HG03159 (cell line): ENCODE measurements at regions not wholly inside any gene's neighbourhood (a gene's known extent, or its start where the extent isn't known, plus 50 kb on each side); places are given as distances from the start of the nearest gene placed in this dataset.

Experiments
- ATAC-seq: cut with Tn5 transposase; IDR thresholded peaks from one replicate; pipeline ENCODE4 v1.9.1; 2021; ENCODE audit warnings: mild to moderate bottlenecking, moderate library complexity; ENCODE audit not compliant: unreplicated experiment

DNA sequence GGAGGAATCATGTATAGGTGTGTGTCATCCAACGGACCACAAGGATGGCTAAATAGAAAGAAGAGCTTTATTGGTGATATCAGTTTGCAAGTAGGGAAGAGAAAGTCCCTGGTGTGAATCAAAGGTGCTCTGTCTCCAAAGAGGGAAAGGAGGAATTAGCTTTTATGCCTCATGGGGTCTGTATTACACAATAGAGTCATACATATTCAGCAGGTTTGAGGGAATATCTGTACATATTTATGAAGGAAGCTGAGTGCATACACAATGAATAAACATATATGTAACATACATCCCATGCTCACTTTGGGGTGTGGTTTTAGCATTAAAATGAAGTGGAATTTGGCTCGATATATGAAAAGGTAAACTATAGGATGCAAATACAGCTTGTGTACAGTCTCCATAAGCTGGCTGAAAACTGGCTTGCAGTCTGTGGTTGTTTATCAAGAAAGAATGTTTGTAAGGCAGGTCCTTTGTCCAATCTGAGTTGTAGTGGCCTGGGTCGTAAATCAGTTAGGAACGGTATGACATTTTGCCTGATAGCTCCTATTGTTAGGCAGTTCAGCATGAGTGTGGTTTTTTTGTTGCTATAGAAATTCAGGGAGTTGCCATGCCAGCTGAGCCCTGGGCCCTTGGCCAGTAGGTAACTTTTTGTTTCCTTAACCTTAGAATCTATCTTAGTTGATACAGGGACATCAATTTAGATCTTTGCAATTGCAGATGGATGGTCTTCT is 198.0 kb upstream of the ZP4 start:
- no peak for ATAC-seq

DNA sequence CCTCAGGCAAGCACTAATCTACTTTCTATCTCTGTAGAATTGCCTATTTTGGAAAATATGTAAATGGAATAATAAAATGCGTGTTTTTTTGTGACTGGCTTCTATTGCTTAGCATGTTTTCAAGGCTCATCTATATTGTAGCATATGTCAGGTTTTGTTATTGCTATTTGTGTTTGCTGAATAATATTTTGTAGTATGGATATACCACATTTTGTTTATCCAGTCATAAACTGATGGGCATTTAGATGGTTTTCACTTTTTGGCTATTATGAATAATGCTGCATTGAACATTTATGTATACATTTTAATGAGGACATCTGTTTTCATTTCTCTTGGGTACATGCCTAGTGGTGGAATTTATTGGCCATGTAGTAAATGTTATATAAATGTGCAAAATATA is 183.3 kb upstream of the ZP4 start:
- no peak for ATAC-seq

DNA sequence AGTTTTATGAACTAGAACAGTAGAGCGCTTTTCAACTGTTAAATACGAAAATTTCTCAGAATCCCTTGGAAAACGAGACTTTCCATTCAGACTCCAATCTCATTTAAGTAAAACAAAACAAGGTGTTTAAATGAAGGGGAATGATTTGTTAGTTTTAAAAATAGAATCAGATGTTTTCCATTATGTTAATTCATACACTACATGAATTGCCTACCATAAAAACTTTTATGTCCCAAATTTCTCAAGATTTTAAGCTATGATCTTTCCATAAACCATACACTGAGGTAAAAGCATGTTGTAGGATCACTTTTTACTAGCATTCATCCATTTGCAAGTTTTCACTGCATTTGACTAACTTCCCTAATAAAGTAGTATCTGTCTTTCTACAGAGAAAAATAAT is 180.3 kb upstream of the ZP4 start:
- ATAC-seq: no peak

DNA sequence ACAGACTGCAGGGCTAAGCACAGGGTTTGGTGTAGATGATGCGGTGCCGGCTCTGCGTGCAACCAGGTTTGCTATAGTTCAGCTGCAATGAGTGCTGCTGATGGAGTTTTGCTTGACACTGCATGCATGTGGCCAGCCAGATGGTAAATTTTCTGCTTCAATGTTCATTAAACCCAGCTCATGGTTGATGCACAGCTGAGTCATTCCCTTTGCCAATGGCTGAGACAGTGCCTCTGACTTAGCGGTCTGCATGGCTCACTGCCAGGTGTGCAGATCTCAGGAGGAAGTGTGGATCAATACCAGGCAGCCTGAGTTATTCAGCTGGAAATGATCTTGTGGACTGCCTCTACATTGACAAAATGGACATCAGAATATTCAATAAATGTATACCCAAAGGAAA is 172.7 kb upstream of the ZP4 start:
- no peak for ATAC-seq

DNA sequence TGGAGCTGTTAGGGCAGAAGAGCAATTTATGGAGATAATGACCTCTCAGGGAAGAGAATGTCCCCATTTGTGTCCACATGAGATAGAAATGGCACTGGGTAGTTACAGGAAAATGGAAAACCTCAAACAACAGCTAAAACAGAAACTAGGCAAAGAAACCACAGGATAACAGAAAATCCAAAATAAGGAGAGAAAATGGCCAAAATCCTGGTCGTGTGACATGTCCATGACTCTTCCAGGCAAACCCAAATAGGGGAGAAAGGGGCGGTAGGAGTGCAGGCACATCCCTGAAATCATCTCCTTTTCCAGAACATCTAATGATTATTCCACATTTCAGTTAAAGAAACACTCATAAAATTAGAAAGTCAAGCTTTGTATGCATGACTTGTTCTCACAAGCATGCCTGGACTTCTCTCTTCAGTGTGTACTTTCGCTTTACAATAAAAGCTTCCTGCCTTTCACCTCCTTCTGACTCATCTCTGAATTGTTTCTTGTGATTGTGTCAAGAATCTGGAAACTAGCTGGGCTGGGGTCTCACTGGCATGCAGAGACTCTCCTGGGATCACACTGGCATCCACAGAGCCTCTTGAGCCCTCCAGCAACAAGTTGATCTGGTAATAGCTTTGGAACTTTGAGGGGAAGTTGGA is 171.4 kb upstream of the ZP4 start:
- ATAC-seq: peak; percentile 56

DNA sequence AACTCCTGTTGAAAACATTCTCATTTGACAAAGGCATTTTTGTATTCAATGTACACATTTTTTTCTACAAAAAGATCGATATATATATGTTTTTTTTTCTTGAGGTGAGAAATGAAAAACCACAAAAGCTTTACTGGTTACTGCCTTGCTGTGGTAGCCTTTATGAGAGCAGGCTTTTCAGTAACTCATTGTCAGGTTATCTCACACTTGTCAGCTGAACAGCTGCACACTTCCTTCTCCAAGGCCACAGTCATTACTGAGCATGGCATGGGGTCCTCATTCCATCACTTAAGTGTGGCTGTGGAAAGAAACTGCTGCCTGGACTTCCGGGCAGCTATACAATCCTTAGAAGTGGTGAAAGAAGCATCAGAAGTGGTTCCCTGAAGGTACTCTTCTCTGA is 169.3 kb upstream of the ZP4 start:
- no peak for ATAC-seq

DNA sequence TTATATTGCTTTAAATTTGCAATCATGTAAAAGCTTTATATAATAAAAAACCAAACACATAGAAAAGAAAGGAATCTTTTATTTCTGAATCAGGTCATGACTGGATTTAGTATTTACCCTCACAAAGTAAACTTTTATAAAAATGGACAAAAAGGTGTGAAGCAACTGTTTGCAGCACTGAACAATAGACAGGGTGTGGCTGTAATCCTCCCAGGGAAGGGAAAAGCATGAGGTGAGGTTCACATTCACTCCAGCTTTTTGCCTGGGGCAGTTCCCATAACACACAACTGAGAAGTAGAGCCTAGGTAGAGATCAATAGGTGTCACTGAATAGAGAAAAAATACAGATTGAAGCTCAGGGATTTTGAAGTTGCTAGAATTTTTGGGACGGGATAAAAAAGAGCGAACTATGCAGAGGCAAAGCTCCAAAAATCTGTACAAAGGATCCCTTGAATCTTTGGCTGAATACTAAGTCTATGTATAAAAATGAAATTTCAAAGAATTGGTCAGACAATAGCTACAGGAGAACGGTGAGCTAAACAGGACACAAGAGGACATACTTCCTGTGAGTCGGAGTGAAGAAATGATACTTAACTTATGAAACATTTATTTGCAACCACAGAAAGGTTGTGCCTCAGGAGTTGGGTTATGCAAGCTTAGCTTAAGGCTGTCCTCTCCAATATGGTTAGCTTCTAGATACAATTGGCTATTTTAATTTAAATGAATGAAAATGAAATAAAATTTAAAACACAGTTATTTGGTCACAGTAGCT is 162.0 kb upstream of the ZP4 start:
- no peak for ATAC-seq

DNA sequence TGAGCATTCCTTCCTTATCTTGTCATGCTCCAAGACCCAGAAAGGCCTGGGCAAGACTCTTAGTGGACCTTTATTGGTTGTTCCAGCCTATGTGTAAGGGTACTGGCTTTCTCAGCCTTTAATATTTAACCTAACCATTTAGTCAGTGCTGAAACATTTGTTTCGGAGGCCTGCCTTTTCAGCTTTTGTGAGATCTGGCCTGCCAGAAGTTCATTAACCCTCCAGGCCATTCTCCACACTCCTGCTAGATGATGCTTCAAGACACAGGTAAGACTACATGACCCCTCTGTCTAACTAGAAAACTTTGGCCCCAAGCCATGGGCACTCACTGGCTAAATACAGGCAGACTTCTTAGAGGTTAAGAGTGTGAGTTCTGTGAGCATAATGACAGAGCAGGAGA is 138.4 kb upstream of the ZP4 start:
- no peak for ATAC-seq

DNA sequence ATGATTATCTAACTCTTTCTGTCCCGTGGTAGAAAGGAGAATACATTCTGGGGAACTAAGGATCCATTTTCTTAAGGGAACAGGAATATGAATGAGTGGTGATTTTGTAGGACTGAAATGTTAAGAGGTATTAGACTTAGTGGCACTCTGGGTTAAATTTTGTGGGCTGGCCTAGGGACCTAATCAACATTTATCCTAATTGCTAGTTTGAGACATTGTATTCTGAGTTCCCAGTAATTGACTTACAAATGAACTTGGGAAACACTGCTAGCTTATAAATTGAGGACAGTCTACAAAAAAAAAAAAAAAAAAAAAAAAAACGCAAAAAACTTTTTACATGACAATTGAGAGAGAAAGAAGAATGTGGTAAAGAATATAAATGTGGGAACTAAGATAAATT is 136.6 kb upstream of the ZP4 start:
- ATAC-seq: no peak

DNA sequence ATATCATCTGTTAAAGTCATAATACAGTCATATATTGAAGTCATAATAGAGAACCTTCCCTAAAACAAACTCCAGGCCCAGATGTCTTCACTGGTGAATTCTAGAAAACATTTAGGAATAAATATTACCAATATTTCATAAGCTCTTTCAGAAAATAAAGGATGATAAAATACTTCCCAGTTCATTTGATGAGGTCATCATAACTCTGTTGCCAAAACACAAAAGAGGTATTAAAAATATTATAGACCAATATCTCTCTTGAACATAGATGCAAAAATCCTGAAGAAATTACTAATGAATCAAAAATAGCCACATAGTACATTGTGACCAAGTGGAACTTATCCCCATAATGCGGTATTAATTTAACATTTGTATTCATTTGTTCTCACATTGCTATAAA is 132.4 kb upstream of the ZP4 start:
- ATAC-seq: no peak

DNA sequence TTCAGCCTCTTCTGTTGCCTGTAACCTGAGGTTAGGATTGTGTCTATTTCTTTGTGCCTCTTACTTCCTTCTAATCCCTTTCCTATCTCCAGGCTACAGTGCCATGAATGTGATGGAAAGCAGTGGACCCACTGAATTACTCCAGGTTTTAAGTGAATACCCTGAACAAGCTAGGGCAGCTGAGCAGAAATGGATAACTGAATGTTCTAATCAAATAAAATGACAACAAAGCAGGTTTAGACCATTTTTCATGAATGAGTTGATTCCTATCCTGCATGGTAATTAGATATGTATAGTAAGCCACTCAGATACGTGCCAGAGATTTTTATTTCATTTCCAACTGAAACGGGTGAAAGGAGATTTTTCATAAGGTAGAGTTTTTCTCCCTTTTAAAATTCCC is 127.5 kb upstream of the ZP4 start:
- no peak for ATAC-seq

DNA sequence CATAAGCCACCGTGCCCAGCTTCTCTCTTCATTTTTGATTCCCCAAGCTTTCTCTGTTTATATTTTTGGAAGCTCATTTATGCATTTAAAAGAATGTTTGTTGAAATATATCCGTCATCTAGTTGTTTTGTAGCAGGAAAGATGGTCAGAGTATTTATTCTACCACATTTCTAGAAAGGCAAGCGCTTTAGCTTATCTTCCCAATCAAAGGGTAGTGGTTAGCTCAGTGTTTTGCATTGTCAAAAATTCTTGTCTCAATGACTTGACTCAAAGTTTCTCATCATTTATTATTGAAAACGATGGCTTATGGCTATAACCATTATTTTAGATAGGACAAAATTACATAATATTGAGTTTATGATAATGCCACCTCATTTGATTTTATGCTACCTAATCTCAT is 116.1 kb upstream of the ZP4 start:
- ATAC-seq: no peak

DNA sequence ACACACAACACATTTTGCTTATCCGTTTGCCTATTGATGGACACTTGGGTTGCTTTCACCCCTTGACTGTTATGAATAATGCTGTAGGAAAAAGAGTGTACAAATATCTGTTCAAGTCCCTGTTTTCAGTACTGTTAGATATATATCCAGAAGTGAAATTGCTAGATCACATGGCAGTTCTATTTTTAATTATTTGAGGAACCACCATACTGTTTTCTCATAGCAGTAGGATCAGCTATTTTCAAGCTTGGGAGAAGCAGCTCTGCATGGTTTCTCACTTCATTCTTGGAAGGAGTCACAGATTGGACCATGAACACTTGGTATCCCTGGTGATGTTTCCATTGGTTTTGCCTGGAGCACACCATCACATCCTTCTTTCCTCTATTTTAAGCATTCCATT is 114.4 kb upstream of the ZP4 start:
- no peak for ATAC-seq

DNA sequence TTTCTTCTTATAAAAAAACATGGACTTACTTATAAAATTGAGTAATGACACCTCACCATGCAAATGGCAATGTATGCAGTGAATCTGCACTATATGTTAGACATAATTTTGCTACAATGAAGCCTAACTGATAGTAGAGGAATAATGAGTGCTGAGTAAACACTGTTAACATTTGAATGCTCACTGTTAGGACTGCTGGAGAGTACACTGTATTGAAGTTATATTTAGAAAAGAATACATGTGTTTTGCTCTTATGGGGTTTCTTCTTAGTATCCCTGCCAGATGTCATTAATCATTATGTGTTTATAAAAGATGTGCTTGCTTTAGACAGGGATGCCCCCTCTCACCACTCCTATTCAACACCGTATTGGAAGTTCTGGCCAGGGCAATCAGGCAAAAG is 111.1 kb upstream of the ZP4 start:
- no peak for ATAC-seq

DNA sequence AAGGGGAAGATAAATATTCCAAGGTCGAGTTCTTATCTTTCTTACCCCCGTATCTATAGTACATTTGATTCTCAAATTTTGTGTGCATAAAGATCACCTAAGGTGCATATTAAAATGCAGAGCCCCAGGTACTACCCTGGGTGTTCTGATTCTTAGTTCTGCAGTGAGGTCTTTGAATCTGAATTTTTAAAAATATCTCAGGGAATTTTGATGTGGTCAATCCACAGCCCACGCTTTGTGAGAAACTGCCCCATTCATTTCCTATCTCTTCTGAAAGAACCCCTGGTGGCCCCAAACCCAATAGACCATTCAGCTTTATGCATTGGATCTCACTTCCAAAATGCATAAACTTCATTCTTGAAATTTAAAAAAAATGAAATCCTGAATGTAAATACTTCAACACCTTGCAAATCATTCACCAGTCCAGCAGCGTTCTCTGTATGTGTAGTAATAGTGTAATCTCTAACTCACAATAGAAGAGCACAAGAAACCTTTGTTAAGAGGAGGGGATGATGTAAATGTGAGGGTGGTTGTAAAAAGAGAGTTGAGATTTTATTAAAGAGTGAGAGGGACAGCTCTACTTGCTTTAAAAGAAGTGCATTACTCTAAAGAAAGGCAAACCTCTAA is 108.8 kb upstream of the ZP4 start:
- no peak for ATAC-seq

DNA sequence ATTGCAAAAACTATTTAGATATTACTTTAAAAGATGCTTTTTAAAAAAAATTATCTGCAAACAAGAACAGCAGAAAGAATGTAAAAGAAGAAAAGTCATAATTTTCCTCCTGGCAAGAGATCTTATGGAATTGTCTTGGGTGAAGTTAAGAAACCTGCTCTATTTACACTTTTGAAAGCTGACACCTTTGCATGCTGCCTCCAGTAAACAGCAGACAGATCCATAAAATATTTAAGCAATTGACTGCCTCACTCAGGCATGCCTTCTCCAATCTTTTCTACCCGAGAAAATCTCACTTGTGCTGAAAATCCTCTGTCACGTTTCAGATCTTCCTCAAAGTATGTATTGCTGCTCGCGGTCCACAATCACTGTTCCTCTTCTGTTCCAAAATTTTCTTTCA is 107.9 kb upstream of the ZP4 start:
- no peak for ATAC-seq

DNA sequence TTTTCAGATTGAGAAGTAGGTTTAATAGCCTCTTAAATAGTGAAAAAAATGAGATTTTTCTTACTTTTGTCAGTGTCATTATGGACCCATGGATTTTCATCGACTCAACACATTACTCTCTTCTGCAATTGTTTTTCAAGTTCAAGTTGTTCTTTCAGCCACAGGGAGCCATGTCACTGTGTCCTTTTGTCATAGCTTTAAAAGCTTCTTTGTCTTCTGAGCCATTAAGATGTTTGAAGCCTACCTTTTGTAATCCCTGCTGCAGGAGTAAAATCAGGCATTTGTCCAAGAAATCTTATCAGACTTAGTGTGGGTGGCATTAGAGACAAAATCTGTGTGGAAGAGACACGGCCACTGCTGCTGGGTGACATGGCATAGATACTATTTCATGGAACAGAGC is 92.8 kb upstream of the ZP4 start:
- no peak for ATAC-seq

DNA sequence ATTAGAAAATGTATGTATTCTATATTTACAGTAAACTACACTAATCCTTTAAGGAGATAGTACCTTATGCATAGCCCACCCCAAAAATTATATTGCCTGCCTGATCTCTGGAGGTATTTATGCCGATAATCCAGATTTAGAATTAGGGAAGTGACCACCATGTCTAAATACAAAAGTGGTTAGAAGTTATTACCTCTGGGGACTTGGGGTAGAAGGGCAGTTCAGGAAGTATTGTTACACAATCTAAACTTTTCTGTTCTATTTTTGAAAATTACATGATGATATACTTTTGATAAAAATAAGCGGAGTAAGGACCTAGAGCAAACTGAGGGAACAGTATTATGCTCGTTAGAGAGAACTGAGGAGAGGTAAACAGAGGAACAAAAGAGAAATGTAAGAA is 90.5 kb upstream of the ZP4 start:
- ATAC-seq: no peak

DNA sequence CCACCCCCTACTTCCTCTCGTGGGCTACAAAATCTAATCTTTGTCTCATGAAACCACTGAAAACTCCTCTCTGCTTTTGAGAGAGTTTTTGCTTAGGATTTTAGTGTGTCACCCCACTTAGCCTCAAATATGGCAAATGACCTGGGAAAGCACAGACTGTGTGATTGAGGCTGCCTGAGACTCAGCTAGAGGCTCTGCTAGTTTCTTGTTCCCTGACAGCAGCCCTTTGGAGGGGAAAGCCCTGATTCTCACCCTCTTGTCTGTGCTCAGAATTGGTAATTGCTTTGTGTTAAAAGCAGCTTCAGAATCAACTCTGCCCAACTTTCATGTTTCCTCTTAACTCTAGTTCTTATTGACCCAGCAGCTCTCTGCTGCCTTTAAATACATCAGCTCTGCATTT is 85.6 kb upstream of the ZP4 start:
- no peak for ATAC-seq

DNA sequence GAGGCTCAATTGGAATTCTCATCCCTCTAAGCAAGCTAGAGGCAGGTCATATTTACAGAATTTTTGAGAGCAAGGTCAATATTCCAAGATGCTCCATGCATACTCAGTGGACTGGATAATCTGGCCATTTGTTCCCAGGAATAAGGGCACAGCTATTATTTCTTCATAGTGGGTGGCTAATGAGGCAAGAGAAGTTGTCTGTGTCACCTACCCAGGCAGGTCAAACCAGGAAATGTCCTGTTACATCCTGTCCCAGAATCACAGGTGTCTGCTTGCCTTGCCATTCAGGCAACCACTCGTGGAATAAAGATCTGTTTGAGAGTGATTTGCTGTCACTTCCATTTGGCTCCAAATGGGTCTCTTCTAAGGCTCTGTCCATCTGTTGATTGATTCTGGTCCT is 85.2 kb upstream of the ZP4 start:
- ATAC-seq: no peak

DNA sequence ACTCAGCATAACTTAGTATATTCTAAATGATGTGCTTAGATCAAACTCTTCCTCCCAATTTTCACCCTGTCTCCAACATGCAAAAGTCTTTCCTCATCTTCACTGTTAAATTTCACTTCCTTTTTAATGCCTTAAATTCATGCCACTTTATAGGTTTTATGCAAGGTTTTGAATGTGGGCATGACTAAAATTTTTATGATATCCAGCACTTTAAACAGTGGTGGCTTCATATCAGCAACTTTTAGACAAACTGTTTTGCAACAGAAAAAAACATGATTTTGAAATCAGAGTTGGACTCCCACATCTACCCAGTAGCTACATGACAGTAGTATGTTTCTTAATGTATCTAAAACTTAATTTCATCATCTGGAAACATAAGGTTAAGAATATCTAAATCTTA is 84.7 kb upstream of the ZP4 start:
- no peak for ATAC-seq

DNA sequence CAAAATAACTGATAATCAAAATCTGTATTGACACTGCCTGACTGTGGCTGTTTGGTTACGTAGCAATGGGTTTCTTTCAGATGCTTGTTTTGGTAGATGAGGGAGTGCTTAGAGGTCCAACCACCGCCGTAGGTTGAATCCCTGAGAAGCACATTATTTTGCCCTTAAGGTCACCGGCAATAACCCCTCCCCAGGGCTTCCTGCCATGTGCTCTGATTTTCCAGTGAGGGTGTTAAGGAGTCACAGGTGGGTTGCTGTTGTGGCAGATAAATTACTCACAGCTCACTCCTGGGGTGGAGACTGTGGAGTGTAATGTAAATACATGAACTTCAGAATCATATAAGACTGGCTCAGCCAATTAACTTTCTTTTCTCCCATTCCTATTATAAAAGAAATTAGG is 81.5 kb upstream of the ZP4 start:
- ATAC-seq: no peak
